Thoracic aorta (tissue), 2 donors: ENCODE measurements at regions not wholly inside any gene's neighbourhood (a gene's known extent, or its start where the extent isn't known, plus 50 kb on each side); places are given as distances from the start of the nearest gene placed in this dataset.

Source experiments
- ATAC-seq: fragments of 150-250 bp; one replicate; pipeline ENCODE4 v1.8.0; 2017; ENCODE audit warnings: low read depth; ENCODE audit not compliant: insufficient number of reproducible peaks, low FRiP score
- DNase-seq: peaks from one replicate; pipeline ENCODE4 v3.0.0-alpha.2; 2020; ENCODE audit warnings: low spot score
- H3K27ac ChIP-seq, 2 donors: fragments of 200-600 bp; sonication (generic); 1 replicate in 1 of 2; 2 replicates in 1 of 2; pipeline ENCODE4 v1.5.1; 2016; ENCODE audit warnings: mild to moderate bottlenecking in 2 of 2, moderate library complexity in 2 of 2
- H3K27me3 ChIP-seq: fragments of 200-600 bp; sonication (generic); replicated peaks from 2 replicates; pipeline ENCODE4 v1.6.0; 2016; ENCODE audit warnings: mild to moderate bottlenecking; ENCODE audit not compliant: insufficient read depth
- H3K36me3 ChIP-seq: fragments of 200-600 bp; sonication (generic); one replicate; pipeline ENCODE4 v1.5.1; 2016
- H3K4me1 ChIP-seq, 2 donors: fragments of 200-600 bp; sonication (generic); 1 replicate in 1 of 2; 2 replicates in 1 of 2; pipeline versions ENCODE4 v1.5.1 to v1.6.0; 2016; ENCODE audit warnings: low read depth in 2 of 2, mild to moderate bottlenecking in 1 of 2; ENCODE audit not compliant: control insufficient read depth in 1 of 2
- H3K4me3 ChIP-seq: fragments of 200-600 bp; sonication (generic); 2 replicates; pipeline ENCODE4 v1.5.1; 2016; ENCODE audit warnings: mild to moderate bottlenecking
- H3K9me3 ChIP-seq: fragments of 200-600 bp; sonication (generic); 2 replicates; pipeline ENCODE4 v1.5.1; 2016
- TF ChIP-seq, protein P1 (sequence below): fragments of 200-600 bp; sonication (generic); IDR thresholded peaks from one replicate; pipeline ENCODE4 v1.5.1; 2019; ENCODE audit warnings: antibody characterized with exemption

DNA sequence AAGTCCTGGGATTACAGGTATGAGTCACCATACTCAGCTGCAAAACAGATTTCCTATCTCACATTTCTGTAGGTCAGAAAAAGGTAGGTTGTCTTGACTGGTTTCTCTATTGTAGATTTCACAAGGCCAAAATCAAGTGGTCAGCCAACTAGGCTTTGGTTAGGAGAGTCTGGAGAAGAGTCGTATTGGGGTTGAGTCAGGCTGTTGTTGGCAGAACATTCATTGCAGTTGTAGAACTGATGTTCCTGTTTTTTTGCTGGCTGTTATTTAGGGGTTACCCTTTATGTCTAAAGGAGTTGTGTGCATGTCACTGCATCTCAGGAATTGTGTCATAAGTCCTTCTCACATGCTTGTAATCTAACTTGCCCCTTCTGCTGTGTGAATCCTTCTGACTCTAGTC lies 814.2 kb upstream of the GRAMD2B start:
- H3K4me3 ChIP-seq: no peak overlapping the region
- no peak for ATAC-seq
- H3K36me3 ChIP-seq: no peaks in the 10 kb centered on the region
- no peaks in the 10 kb centered on the region for H3K27me3 ChIP-seq
- no peak overlapping the region for H3K27ac ChIP-seq
- TF ChIP-seq, protein P1, sequence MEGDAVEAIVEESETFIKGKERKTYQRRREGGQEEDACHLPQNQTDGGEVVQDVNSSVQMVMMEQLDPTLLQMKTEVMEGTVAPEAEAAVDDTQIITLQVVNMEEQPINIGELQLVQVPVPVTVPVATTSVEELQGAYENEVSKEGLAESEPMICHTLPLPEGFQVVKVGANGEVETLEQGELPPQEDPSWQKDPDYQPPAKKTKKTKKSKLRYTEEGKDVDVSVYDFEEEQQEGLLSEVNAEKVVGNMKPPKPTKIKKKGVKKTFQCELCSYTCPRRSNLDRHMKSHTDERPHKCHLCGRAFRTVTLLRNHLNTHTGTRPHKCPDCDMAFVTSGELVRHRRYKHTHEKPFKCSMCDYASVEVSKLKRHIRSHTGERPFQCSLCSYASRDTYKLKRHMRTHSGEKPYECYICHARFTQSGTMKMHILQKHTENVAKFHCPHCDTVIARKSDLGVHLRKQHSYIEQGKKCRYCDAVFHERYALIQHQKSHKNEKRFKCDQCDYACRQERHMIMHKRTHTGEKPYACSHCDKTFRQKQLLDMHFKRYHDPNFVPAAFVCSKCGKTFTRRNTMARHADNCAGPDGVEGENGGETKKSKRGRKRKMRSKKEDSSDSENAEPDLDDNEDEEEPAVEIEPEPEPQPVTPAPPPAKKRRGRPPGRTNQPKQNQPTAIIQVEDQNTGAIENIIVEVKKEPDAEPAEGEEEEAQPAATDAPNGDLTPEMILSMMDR: no peak
- peaks cover 0 to 6% of the 10 kb centered on the region in 2 donors for H3K4me1 ChIP-seq
- no peaks in the 10 kb centered on the region for H3K9me3 ChIP-seq
- DNase-seq: no peak

DNA sequence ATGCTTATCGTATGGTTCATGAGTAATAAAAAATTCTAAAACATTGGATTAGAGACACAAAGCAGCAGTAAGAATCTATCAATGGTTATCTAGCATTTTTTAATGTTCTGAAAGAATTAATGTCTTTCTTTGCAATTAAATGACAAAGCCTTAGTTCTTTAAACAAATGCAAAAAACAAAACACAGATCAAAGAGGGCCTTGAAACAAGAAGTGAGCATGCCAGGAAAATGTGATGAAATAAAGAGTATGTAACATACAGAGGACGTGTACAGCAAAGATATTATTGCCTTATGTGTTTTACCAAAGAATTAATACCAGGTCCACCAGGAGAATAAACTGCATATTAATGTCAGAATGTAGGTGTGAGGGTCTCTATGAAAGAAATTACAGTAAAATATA lies 812.3 kb upstream of the GRAMD2B start:
- ATAC-seq (no peak), DNase-seq (no peak)
- peaks cover 0 to 6% of the 10 kb centered on the region in 2 donors for H3K4me1 ChIP-seq
- TF ChIP-seq, protein P1: no peak
- H3K9me3 ChIP-seq: no peaks in the 10 kb centered on the region
- no peak overlapping the region for H3K27ac ChIP-seq
- no peak overlapping the region for H3K4me3 ChIP-seq
- no peaks in the 10 kb centered on the region for H3K27me3 ChIP-seq
- H3K36me3 ChIP-seq: no peaks in the 10 kb centered on the region

DNA sequence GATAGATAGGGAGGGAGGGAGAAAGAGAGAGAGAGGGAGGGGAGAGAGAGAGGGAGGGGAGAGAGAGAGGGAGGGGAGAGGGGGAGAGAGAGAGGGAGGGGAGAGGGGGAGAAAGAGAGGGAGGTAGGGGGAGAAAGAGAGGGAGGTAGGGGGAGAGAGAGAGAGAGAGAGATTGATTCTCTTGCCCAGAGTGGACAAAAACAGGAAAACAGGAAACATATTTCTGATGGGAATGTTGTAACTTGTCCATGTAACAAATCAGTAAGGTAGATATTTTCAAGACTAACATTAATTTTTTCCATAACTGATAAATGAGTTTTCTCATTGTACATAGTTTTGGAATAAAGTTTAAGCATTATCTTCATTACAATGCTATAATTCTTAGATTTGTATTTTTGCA lies 811.7 kb upstream of the GRAMD2B start:
- no peaks in the 10 kb centered on the region for H3K27me3 ChIP-seq
- no peaks in the 10 kb centered on the region for H3K36me3 ChIP-seq
- ATAC-seq (no peak), DNase-seq (no peak)
- TF ChIP-seq, protein P1: no peak
- peaks cover 0 to 6% of the 10 kb centered on the region in 2 donors for H3K4me1 ChIP-seq
- no peaks in the 10 kb centered on the region for H3K9me3 ChIP-seq
- H3K4me3 ChIP-seq: no peak overlapping the region
- H3K27ac ChIP-seq: no peak overlapping the region

DNA sequence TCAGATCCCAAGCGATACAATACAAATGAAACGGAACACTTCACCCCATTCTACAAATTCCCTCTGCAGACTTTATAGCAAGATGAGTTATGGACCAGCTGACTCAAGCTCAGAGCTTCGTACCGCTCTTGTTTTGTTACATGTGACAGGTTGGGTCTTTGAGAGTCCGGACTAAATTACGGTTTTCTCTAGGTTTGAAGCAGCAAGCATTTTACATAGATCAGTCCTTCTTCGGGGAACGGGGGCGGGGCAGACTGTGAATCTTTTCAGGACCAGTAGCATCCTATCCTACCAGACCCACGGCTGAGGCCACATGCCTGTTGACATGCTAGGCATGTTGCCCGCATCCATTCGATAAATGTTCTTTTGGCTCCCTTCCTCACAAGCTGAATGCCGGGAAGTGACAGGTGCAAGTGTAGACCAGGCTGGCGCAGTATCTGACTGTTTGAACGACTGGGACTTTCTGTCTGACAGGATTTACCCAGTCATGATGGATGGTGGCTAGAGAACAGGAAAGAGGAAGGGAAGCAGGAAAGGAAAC lies 811.0 kb upstream of the GRAMD2B start:
- Histone ChIP-seq H3K4me3 (no peak overlapping the region), H3K9me3 (no peaks in the 10 kb centered on the region), H3K36me3 (no peaks in the 10 kb centered on the region), H3K27ac (no peak overlapping the region), H3K27me3 (no peaks in the 10 kb centered on the region), H3K4me1 (peaks cover 0 to 3% of the 10 kb centered on the region in 2 donors)
- ATAC-seq (no peak), DNase-seq (no peak)
- TF ChIP-seq, protein P1: no peak

DNA sequence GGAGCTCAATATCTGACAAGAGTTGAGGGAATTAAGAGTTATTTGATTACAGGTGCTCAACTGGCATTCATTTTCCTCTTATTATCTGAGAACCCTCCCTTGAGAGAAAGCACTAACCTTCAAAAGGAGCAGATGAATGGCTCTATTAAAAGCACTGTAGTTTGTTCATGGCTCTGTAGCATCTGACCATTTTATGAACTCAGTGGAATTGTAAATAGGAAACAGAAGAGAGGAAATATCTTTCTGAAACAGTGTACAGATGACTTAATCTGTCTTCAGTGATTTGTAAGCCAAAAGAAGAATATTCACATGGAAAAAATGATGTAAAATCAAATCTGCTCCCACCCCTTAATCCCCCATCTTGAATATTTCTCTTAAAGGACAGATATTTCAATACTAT lies 810.4 kb upstream of the GRAMD2B start:
- Histone ChIP-seq H3K27ac (no peak overlapping the region), H3K4me1 (no peaks in the 10 kb centered on the region), H3K4me3 (no peak overlapping the region), H3K27me3 (no peaks in the 10 kb centered on the region), H3K36me3 (no peaks in the 10 kb centered on the region), H3K9me3 (no peaks in the 10 kb centered on the region)
- TF ChIP-seq, protein P1: no peak
- no peak for ATAC-seq
- DNase-seq: no peak
